ENCODE measurements at regions not wholly inside any gene's neighbourhood (a gene's known extent, or its start where the extent isn't known, plus 50 kb on each side); places are given as distances from the start of the nearest gene placed in this dataset.

- Mint-ChIP-seq H3K27me3 (peaks cover 4% of the 10 kb centered on the region), H3K27ac (no peak overlapping the region), H3K4me1 (no peaks in the 10 kb centered on the region), H3K4me3 (no peak overlapping the region), H3K9me3 (no peaks in the 10 kb centered on the region), H3K36me3 (ENCODE audit: low read depth) (no peaks in the 10 kb centered on the region)
- no peak for ATAC-seq (replicated peaks)
Observed at GRCh38 chr1:106964495-106964894, 92.0 kb upstream of the PRMT6 start.

GRCh38 chr1:106968644-106969043 lies 87.8 kb upstream of the PRMT6 start:
- no peak overlapping the region for H3K4me3 Mint-ChIP-seq
- no peak for ATAC-seq (replicated peaks)

GRCh38 chr1:106969731-106970130 lies 86.7 kb upstream of the PRMT6 start:
- Mint-ChIP-seq H3K9me3 (no peaks in the 10 kb centered on the region), H3K4me3 (no peak overlapping the region), H3K27me3 (no peaks in the 10 kb centered on the region), H3K4me1 (no peaks in the 10 kb centered on the region), H3K27ac (no peak overlapping the region), H3K36me3 (ENCODE audit: low read depth) (no peaks in the 10 kb centered on the region)
- no peak for ATAC-seq (replicated peaks)

More at GRCh38 chr1:106968644-106969043, 87.8 kb upstream of the PRMT6 start:
- H3K4me1 Mint-ChIP-seq = no peaks in the 10 kb centered on the region
- no peaks in the 10 kb centered on the region for H3K27me3 Mint-ChIP-seq
- no peaks in the 10 kb centered on the region for H3K9me3 Mint-ChIP-seq
- H3K36me3 Mint-ChIP-seq (ENCODE audit: low read depth) = no peaks in the 10 kb centered on the region
- no peak overlapping the region for H3K27ac Mint-ChIP-seq

- no peak for ATAC-seq (replicated peaks)
- Mint-ChIP-seq H3K4me1 (no peaks in the 10 kb centered on the region), H3K9me3 (no peaks in the 10 kb centered on the region), H3K4me3 (no peak overlapping the region), H3K27ac (no peak overlapping the region), H3K27me3 (no peaks in the 10 kb centered on the region), H3K36me3 (ENCODE audit: low read depth) (no peaks in the 10 kb centered on the region)
Observed at GRCh38 chr1:106972074-106972473, 84.4 kb upstream of the PRMT6 start.

GRCh38 chr1:106975944-106976343 lies 80.5 kb upstream of the PRMT6 start:
- no peak for ATAC-seq (replicated peaks)
- Mint-ChIP-seq H3K27me3 (no peaks in the 10 kb centered on the region), H3K4me3 (no peak overlapping the region), H3K36me3 (ENCODE audit: low read depth) (no peaks in the 10 kb centered on the region), H3K9me3 (no peaks in the 10 kb centered on the region), H3K4me1 (no peaks in the 10 kb centered on the region), H3K27ac (no peak overlapping the region)

GRCh38 chr1:106978477-106979322 lies 77.8 kb upstream of the PRMT6 start:
- ATAC-seq (replicated peaks) = no peak
- no peaks in the 10 kb centered on the region for H3K27me3 Mint-ChIP-seq
- H3K4me1 Mint-ChIP-seq = no peaks in the 10 kb centered on the region
- no peak overlapping the region for H3K4me3 Mint-ChIP-seq
- H3K9me3 Mint-ChIP-seq = no peaks in the 10 kb centered on the region
- no peaks in the 10 kb centered on the region for H3K36me3 Mint-ChIP-seq (ENCODE audit: low read depth)
- no peak overlapping the region for H3K27ac Mint-ChIP-seq

- Mint-ChIP-seq H3K9me3 (no peaks in the 10 kb centered on the region), H3K27ac (no peak overlapping the region), H3K27me3 (no peaks in the 10 kb centered on the region), H3K4me3 (no peak overlapping the region), H3K4me1 (no peaks in the 10 kb centered on the region), H3K36me3 (ENCODE audit: low read depth) (no peaks in the 10 kb centered on the region)
- ATAC-seq (replicated peaks) = no peak
Observed at GRCh38 chr1:106979371-106979770, 77.1 kb upstream of the PRMT6 start.

GRCh38 chr1:106980121-106980520 lies 76.4 kb upstream of the PRMT6 start:
- H3K36me3 Mint-ChIP-seq (ENCODE audit: low read depth) = no peaks in the 10 kb centered on the region
- H3K27me3 Mint-ChIP-seq = no peaks in the 10 kb centered on the region
- H3K4me3 Mint-ChIP-seq = no peak overlapping the region
- no peak overlapping the region for H3K27ac Mint-ChIP-seq
- no peak for ATAC-seq (replicated peaks)
- no peaks in the 10 kb centered on the region for H3K9me3 Mint-ChIP-seq
- H3K4me1 Mint-ChIP-seq = no peaks in the 10 kb centered on the region

- no peak overlapping the region for H3K27ac Mint-ChIP-seq
- H3K4me3 Mint-ChIP-seq = no peak overlapping the region
- H3K9me3 Mint-ChIP-seq = no peaks in the 10 kb centered on the region
- peaks cover 12% of the 10 kb centered on the region for H3K27me3 Mint-ChIP-seq
- H3K4me1 Mint-ChIP-seq = no peaks in the 10 kb centered on the region
- H3K36me3 Mint-ChIP-seq (ENCODE audit: low read depth) = no peaks in the 10 kb centered on the region
- ATAC-seq (replicated peaks) = no peak
Observed at GRCh38 chr1:106984801-106985200, 71.7 kb upstream of the PRMT6 start.

GRCh38 chr1:106986603-106987002 lies 69.9 kb upstream of the PRMT6 start:
- Mint-ChIP-seq H3K4me1 (no peaks in the 10 kb centered on the region), H3K36me3 (ENCODE audit: low read depth) (no peaks in the 10 kb centered on the region), H3K4me3 (no peak overlapping the region), H3K27ac (no peak overlapping the region), H3K27me3 (peaks cover 12% of the 10 kb centered on the region), H3K9me3 (no peaks in the 10 kb centered on the region)
- no peak for ATAC-seq (replicated peaks)

GRCh38 chr1:106995970-106996369 lies 60.5 kb upstream of the PRMT6 start:
- no peak for ATAC-seq (replicated peaks)
- peaks cover 5% of the 10 kb centered on the region for H3K9me3 Mint-ChIP-seq
- H3K27ac Mint-ChIP-seq = no peak overlapping the region
- no peaks in the 10 kb centered on the region for H3K27me3 Mint-ChIP-seq
- H3K4me1 Mint-ChIP-seq = no peaks in the 10 kb centered on the region
- no peak overlapping the region for H3K4me3 Mint-ChIP-seq
- no peaks in the 10 kb centered on the region for H3K36me3 Mint-ChIP-seq (ENCODE audit: low read depth)

- Mint-ChIP-seq H3K4me1 (no peaks in the 10 kb centered on the region), H3K4me3 (no peak overlapping the region)
- no peak for ATAC-seq (replicated peaks)
Observed at GRCh38 chr1:106998431-106999002, 58.0 kb upstream of the PRMT6 start.

GRCh38 chr1:107000902-107001301 lies 55.6 kb upstream of the PRMT6 start:
- ATAC-seq (replicated peaks) = no peak

More at GRCh38 chr1:106998431-106999002, 58.0 kb upstream of the PRMT6 start:
- no peaks in the 10 kb centered on the region for H3K36me3 Mint-ChIP-seq (ENCODE audit: low read depth)
- H3K9me3 Mint-ChIP-seq = peaks cover 5% of the 10 kb centered on the region
- H3K27ac Mint-ChIP-seq = no peak overlapping the region
- H3K27me3 Mint-ChIP-seq = no peaks in the 10 kb centered on the region

GRCh38 chr1:107003972-107004371 lies 52.5 kb upstream of the PRMT6 start:
- no peaks in the 10 kb centered on the region for H3K36me3 Mint-ChIP-seq (ENCODE audit: low read depth)

More at GRCh38 chr1:107000902-107001301, 55.6 kb upstream of the PRMT6 start:
- Mint-ChIP-seq H3K4me1 (no peaks in the 10 kb centered on the region), H3K27me3 (no peaks in the 10 kb centered on the region), H3K4me3 (no peak overlapping the region), H3K9me3 (peaks cover 2% of the 10 kb centered on the region), H3K27ac (no peak overlapping the region), H3K36me3 (ENCODE audit: low read depth) (no peaks in the 10 kb centered on the region)

GRCh38 chr1:107004421-107004820 lies 52.1 kb upstream of the PRMT6 start:
- Mint-ChIP-seq H3K27me3 (no peaks in the 10 kb centered on the region), H3K27ac (no peak overlapping the region), H3K4me3 (no peak overlapping the region), H3K4me1 (no peaks in the 10 kb centered on the region), H3K9me3 (no peaks in the 10 kb centered on the region), H3K36me3 (ENCODE audit: low read depth) (no peaks in the 10 kb centered on the region)
- ATAC-seq (replicated peaks) = no peak

More at GRCh38 chr1:107003972-107004371, 52.5 kb upstream of the PRMT6 start:
- Mint-ChIP-seq H3K4me1 (no peaks in the 10 kb centered on the region), H3K27me3 (no peaks in the 10 kb centered on the region), H3K4me3 (no peak overlapping the region), H3K27ac (no peak overlapping the region), H3K9me3 (no peaks in the 10 kb centered on the region)
- ATAC-seq (replicated peaks) = no peak

All from activated T-helper 17 cell treated with anti-CD3 and anti-CD28 coated beads, Interleukin-2, amount 50 U/mL, for 72 hours (primary cell).